ENCODE measurements at regions not wholly inside any gene's neighbourhood (a gene's known extent, or its start where the extent isn't known, plus 50 kb on each side); places are given as distances from the start of the nearest gene placed in this dataset.

DNA sequence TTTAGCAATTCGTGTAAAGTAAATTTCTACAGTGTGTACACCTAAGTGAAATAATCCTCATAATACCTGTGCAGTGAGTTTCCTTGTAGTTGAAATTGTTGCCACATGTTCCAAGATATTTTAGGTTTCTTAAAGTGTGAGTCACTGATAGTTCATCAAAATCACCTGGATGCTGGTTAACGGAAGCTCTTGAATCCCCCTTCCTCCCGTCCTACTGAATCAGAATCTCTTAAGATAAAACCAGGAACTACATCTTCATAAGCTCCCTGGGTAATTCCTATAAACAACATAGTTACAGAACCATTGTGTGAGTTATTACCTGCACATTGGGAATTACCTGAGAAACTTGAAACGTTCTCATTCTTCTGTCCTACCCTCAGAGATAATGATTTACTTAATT lies 197.4 kb upstream of the HS3ST1 start:
- no peak for DNase-seq (ENCODE audit: low spot score)
- Histone ChIP-seq H3K27ac (ENCODE audit: low read depth, low read length, poor library complexity, severe bottlenecking) (no peak overlapping the region), H3K9me3 (ENCODE audit: low read depth, low read length, poor library complexity, severe bottlenecking) (peaks cover 42% of the 10 kb centered on the region), H3K36me3 (ENCODE audit: insufficient read depth, low read length, poor library complexity, severe bottlenecking) (no peaks in the 10 kb centered on the region), H3K4me1 (ENCODE audit: insufficient read depth, low read length, poor library complexity, severe bottlenecking) (no peaks in the 10 kb centered on the region), H3K27me3 (replicated peaks; ENCODE audit: insufficient read depth, low read depth, low read length, poor library complexity) (no peaks in the 10 kb centered on the region), H3K4me3 (ENCODE audit: low read depth, low read length, poor library complexity, severe bottlenecking) (no peak overlapping the region)
- no TSS peak for BruUV-seq (replicated peaks)
- no peak for TF ChIP-seq EZH2 (IDR thresholded peaks at IDR 0.05; ENCODE audit: borderline replicate concordance, low read depth, low read length, poor library complexity, severe bottlenecking)
- TF ChIP-seq, protein P1, sequence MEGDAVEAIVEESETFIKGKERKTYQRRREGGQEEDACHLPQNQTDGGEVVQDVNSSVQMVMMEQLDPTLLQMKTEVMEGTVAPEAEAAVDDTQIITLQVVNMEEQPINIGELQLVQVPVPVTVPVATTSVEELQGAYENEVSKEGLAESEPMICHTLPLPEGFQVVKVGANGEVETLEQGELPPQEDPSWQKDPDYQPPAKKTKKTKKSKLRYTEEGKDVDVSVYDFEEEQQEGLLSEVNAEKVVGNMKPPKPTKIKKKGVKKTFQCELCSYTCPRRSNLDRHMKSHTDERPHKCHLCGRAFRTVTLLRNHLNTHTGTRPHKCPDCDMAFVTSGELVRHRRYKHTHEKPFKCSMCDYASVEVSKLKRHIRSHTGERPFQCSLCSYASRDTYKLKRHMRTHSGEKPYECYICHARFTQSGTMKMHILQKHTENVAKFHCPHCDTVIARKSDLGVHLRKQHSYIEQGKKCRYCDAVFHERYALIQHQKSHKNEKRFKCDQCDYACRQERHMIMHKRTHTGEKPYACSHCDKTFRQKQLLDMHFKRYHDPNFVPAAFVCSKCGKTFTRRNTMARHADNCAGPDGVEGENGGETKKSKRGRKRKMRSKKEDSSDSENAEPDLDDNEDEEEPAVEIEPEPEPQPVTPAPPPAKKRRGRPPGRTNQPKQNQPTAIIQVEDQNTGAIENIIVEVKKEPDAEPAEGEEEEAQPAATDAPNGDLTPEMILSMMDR (conservative IDR thresholded peaks at IDR 0.05; ENCODE audit: low read depth, low read length), result no peak
- intact Hi-C loops (cut with micrococcal nuclease; ENCODE audit: unreplicated experiment), result no loop called here
- POLR2A ChIA-PET (ENCODE audit: low non-redundant PET), result no interaction called here
- CTCF ChIA-PET, result no interaction called here

DNA sequence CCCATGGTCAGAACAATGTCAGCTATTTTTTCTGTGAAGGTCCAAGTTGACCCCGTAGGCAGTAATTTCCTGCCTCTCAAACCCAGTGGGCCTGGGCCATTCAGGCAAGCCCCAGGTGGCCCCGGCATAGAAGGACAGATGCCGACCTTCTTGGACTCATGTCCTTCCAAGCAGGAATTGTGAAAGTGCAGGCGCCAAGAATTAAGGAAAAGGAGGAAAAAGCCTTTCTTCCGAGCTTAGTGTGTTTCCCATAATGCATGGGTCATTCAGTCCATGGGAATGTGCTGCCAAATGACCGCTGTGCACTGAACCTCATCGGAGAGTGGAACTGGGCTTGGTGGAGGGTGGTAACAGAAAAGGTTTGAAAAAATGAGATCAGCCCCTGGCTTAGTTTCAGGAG lies 196.5 kb upstream of the HS3ST1 start:
- no TSS peak for BruUV-seq (replicated peaks)

DNA sequence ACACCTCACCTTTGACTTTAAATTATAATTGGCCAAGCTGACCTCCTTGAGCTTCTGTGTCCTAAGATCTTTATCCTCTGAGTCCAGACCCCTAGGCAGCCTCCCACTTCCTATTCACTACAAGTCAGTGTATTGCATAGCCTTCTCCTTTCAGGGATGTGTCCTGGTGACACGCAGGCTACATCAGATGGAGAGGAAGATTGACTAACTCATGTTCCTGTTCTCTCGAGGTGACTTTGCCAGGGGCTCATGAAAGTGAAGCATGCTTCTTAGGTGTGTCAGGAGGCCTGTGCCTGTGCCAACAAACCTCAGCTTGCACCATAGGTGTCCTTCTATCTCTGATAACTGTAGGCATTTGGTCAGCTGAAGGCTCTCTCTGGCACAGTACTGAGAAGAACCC lies 195.7 kb upstream of the HS3ST1 start:
- CTCF ChIA-PET, result no interaction called here
- DNase-seq (ENCODE audit: low spot score), result no peak
- TF ChIP-seq, protein P1 (conservative IDR thresholded peaks at IDR 0.05; ENCODE audit: low read depth, low read length), result no peak
- TF ChIP-seq EZH2 (IDR thresholded peaks at IDR 0.05; ENCODE audit: borderline replicate concordance, low read depth, low read length, poor library complexity, severe bottlenecking), result no peak
- Histone ChIP-seq H3K4me3 (ENCODE audit: low read depth, low read length, poor library complexity, severe bottlenecking) (no peak overlapping the region), H3K4me1 (ENCODE audit: insufficient read depth, low read length, poor library complexity, severe bottlenecking) (no peaks in the 10 kb centered on the region), H3K27me3 (replicated peaks; ENCODE audit: insufficient read depth, low read depth, low read length, poor library complexity) (no peaks in the 10 kb centered on the region), H3K27ac (ENCODE audit: low read depth, low read length, poor library complexity, severe bottlenecking) (no peak overlapping the region), H3K9me3 (ENCODE audit: low read depth, low read length, poor library complexity, severe bottlenecking) (peaks cover 32% of the 10 kb centered on the region), H3K36me3 (ENCODE audit: insufficient read depth, low read length, poor library complexity, severe bottlenecking) (no peaks in the 10 kb centered on the region)
- POLR2A ChIA-PET (ENCODE audit: low non-redundant PET), result no interaction called here
- no TSS peak for BruUV-seq (replicated peaks)
- intact Hi-C loops (cut with micrococcal nuclease; ENCODE audit: unreplicated experiment), result no loop called here

More for the DNA sequence above, 196.5 kb upstream of the HS3ST1 start:
- DNase-seq (ENCODE audit: low spot score), result no peak
- no peak for TF ChIP-seq EZH2 (IDR thresholded peaks at IDR 0.05; ENCODE audit: borderline replicate concordance, low read depth, low read length, poor library complexity, severe bottlenecking)
- TF ChIP-seq, protein P1 (conservative IDR thresholded peaks at IDR 0.05; ENCODE audit: low read depth, low read length), result no peak
- Histone ChIP-seq H3K27ac (ENCODE audit: low read depth, low read length, poor library complexity, severe bottlenecking) (no peak overlapping the region), H3K4me1 (ENCODE audit: insufficient read depth, low read length, poor library complexity, severe bottlenecking) (no peaks in the 10 kb centered on the region), H3K36me3 (ENCODE audit: insufficient read depth, low read length, poor library complexity, severe bottlenecking) (no peaks in the 10 kb centered on the region), H3K9me3 (ENCODE audit: low read depth, low read length, poor library complexity, severe bottlenecking) (peaks cover 36% of the 10 kb centered on the region), H3K4me3 (ENCODE audit: low read depth, low read length, poor library complexity, severe bottlenecking) (no peak overlapping the region), H3K27me3 (replicated peaks; ENCODE audit: insufficient read depth, low read depth, low read length, poor library complexity) (no peaks in the 10 kb centered on the region)
- POLR2A ChIA-PET (ENCODE audit: low non-redundant PET), result no interaction called here
- intact Hi-C loops (cut with micrococcal nuclease; ENCODE audit: unreplicated experiment), result no loop called here
- CTCF ChIA-PET, result no interaction called here

Measured in A673 (cell line).